PC-3 (cell line): ENCODE measurements at regions not wholly inside any gene's neighbourhood (a gene's known extent, or its start where the extent isn't known, plus 50 kb on each side); places are given as distances from the start of the nearest gene placed in this dataset.

ENCODE experiments used
- CTCF ChIP-seq: fragments of 300-600 bp; sonication (generic); conservative IDR thresholded peaks from 2 replicates; pipeline ENCODE4 v1.5.1; 2017; ENCODE audit warnings: antibody characterized with exemption, low read depth, mild to moderate bottlenecking, low read length
- EZH2 ChIP-seq: fragments of 300-600 bp; sonication (generic); IDR thresholded peaks from one replicate; pipeline ENCODE4 v1.6.1; 2017; ENCODE audit warnings: antibody characterized with exemption, mild to moderate bottlenecking, low read length; ENCODE audit not compliant: unreplicated experiment
- EZH2phosphoT487 ChIP-seq: fragments of 300-600 bp; sonication (generic); IDR thresholded peaks from 2 replicates; pipeline ENCODE4 v1.6.1; 2018; ENCODE audit warnings: mild to moderate bottlenecking, antibody characterized with exemption, low read length, borderline replicate concordance

DNA sequence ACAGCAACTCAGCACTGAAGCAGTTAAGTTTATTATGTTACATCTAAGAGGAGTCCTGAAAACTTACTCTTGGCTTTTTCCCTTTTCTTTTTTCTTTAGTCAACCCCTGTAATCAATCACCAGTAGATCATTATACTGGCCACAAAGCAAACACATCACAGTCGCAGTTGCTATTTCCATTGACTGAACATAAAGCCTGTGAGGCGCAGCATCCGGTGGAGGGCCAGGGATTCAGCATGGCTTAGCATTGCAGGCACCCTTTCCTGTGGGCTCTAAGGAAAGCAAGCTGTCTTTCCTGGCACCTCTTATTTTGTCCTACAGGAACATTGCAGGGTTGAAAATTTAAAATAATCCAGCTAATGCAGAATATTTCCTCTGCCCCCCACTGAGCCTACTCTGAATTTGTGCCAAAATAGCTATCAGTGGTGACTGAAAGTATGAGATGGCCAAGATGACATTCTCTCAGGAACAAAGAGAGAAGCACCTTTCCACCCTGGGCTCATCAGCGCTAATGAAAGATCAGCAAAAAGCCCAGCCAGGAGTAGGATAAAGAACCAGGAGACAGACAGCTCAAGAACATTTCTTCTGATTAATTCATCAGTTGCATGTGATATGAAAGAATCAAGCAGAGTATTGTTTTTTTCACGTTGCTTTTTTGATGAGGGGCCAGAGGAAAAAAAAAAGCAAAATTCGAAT is 85.3 kb upstream of the SULT1C3 start:
- TF ChIP-seq CTCF (no peak), EZH2 (no peak), EZH2phosphoT487 (no peak)
